KOPT-K1 (cell line): ENCODE measurements at regions not wholly inside any gene's neighbourhood (a gene's known extent, or its start where the extent isn't known, plus 50 kb on each side); places are given as distances from the start of the nearest gene placed in this dataset.
"Not testable (repeated sequence)": the region's sequence is repeated elsewhere in the genome, so short reads cannot be mapped to it uniquely, and the experiment has no call there.

Experiments
- H3K27ac ChIP-seq: fragments of 200-600 bp; sonication (generic); 2 replicates; pipeline ENCODE4 v1.5.1; 2016; ENCODE audit warnings: antibody characterized with exemption, mild to moderate bottlenecking, low read depth, low read length; ENCODE audit not compliant: poor library complexity, severe bottlenecking
- H3K36me3 ChIP-seq: fragments of 200-600 bp; sonication (generic); 2 replicates; pipeline ENCODE4 v1.5.1; 2017; ENCODE audit warnings: antibody characterized with exemption, mild to moderate bottlenecking, low read length, moderate library complexity; ENCODE audit not compliant: insufficient read depth
- H3K9me3 ChIP-seq: fragments of 200-600 bp; sonication (generic); 2 replicates; pipeline ENCODE4 v1.5.1; 2017; ENCODE audit warnings: antibody characterized with exemption, low read length, mild to moderate bottlenecking; ENCODE audit not compliant: insufficient read depth, poor library complexity, severe bottlenecking

DNA sequence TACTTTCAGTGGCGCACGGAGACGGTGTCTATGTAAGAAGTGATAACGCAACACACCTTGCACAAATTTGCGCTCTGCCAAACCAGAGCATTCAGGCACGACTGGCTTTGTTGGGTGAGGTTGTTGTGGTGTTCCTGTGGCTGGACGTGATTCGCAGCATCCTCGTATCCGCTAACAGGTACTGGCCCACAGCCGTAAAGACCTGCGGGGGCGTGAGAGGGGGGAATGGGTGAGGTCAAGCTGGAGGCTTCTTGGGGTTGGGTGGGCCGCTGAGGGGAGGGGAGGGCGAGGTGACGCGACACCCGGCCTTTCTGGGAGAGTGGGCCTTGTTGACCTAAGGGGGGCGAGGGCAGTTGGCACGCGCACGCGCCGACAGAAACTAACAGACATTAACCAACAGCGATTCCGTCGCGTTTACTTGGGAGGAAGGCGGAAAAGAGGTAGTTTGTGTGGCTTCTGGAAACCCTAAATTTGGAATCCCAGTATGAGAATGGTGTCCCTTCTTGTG is 510.9 kb downstream of the KCNJ18 start:
- Histone ChIP-seq H3K27ac (no peak overlapping the region), H3K36me3 (no peaks in the 10 kb centered on the region), H3K9me3 (peaks cover 15% of the 10 kb centered on the region)

DNA sequence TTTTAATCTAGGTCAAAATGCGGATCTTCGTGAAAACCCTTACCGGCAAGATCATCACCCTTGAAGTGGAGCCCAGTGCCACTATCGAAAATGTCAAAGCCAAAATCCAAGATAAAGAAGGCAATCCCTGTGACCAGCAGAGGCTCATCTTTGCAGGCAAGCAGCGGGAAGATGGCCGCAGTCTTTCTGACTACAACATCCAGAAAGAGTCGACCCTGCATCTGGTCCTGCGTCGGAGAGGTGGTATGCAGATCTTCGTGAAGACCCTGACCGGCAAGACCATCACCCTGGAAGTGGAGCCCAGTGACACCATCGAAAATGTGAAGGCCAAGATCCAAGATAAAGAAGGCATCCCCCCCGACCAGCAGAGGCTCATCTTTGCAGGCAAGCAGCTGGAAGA is 511.8 kb downstream of the KCNJ18 start:
- peaks cover 15% of the 10 kb centered on the region for H3K9me3 ChIP-seq
- not testable (repeated sequence) for H3K27ac ChIP-seq, H3K36me3 ChIP-seq

DNA sequence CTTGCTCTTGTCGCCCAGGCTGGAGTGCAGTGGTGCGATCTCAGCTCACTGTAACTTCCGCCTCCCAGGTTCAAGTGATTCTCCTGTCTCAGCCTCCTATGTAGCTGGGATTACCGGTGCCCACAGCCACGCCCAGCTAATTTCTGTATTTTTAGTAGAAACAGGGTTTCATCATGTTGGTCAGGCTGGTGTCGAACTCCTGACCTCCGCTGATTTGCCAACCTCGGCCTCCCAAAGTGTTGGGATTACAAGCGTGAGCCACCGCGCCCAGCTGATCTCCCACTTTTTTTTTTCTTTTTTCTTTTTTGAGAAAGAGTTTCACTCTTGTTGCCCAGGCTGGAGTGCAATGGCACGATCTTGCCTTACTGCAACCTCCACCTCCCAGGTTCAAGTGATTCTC is 517.9 kb downstream of the KCNJ18 start:
- not testable (repeated sequence) for H3K27ac ChIP-seq, H3K36me3 ChIP-seq, H3K9me3 ChIP-seq

DNA sequence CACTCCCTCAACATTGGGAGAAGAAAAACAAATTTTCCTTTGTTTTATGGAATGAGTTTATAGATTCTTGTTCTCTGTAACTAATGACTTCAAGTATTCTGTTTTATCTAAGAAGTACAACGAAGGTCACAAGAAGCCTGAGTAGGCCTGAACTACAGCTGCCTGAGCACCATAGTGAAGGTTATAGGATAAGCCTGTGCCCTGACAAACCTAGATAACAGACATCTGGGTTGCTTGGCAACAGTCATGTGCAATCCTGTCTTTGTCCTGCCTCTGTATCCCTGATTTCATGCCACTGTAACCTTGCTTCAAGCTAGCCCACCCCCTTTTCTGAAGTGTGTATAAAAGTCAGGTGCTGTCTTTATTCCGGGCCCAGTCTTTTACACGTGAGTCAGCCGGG is 520.8 kb downstream of the KCNJ18 start:
- not testable (repeated sequence) for H3K36me3 ChIP-seq, H3K27ac ChIP-seq, H3K9me3 ChIP-seq

DNA sequence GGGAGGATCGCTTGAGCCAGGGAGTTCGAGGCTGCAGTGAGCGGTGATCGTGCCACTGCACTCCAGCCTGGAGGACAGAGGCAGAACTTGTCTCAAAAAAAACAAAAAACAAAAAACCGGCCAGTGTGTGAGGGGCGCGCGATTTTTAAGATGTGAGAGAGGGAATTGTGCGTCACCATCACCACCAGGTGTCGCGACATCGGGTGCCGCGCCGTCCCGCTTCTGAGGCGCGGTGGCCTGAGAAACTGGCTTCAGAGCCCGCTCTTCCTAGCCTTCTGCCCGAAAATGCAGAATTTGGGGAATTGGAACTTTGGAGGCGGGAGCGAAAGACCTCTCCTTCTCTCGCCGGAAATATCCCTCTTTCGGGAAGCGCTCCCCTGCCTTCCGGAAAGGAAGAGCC is 524.8 kb downstream of the KCNJ18 start:
- no peaks in the 10 kb centered on the region for H3K36me3 ChIP-seq
- H3K27ac ChIP-seq: no peak overlapping the region
- peaks cover 8% of the 10 kb centered on the region for H3K9me3 ChIP-seq

DNA sequence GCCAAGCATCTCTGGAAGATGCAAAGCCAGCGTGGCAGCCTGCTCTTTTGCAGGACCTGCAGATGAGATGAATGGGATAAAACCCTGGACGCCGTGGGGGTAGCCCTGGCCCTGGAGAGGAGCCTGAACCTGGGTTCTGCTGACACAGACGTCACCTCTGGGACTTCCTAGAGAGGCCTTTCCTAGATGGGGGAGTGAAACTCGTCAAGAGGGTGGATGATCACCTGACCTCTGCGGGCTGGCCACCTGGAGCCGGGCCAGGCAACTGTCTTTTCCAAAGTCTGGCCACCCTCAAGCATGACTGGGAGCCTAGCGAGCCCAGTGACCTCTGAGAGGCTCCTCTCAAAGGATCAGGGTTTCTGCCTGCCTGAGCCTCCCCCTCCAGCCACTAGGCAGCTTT is 529.0 kb downstream of the KCNJ18 start:
- Histone ChIP-seq H3K9me3 (peaks cover 8% of the 10 kb centered on the region), H3K36me3 (no peaks in the 10 kb centered on the region)

DNA sequence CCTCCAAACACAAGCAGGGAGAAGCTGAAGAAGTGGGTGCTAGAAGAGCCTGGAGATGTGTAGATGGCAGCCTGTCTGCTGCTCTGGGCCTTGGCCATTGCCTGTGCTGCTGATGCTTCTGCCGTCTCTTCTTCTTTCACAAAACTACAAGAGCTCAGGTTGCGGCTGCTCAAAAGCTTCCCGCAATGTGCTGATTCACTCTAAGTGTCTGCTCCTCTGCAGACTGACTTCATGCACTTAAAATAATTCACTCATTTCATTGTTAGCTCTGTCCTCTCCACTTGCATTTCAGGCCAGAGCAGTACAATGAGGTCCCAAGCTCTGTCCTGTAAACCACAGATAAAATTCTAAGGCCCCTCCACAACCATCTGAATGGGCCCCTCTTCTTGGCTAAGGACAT is 534.2 kb downstream of the KCNJ18 start:
- not testable (repeated sequence) for H3K27ac ChIP-seq, H3K36me3 ChIP-seq

More for the DNA sequence above, 529.0 kb downstream of the KCNJ18 start:
- H3K27ac ChIP-seq: no peak overlapping the region

DNA sequence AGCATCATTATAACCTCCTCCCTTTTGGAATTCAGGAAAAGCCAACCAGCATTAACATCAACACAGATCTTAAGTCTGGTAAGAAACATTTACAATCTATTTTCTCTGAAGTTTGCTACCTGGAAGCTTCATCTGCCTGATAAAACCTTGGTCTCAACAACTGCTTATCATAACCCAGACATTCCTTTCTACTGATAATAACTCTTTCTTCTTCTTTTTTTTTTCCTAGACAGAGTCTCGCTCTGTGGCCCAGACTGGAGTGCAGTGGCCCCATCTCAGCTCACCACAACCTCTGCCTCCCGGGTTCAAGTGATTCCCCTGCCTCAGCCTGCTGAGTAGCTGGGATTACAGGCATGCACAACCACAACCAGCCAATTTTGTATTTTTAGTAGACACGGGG is 534.6 kb downstream of the KCNJ18 start:
- not testable (repeated sequence) for H3K36me3 ChIP-seq, H3K27ac ChIP-seq, H3K9me3 ChIP-seq

More for the DNA sequence above, 534.2 kb downstream of the KCNJ18 start:
- not testable (repeated sequence) for H3K9me3 ChIP-seq

DNA sequence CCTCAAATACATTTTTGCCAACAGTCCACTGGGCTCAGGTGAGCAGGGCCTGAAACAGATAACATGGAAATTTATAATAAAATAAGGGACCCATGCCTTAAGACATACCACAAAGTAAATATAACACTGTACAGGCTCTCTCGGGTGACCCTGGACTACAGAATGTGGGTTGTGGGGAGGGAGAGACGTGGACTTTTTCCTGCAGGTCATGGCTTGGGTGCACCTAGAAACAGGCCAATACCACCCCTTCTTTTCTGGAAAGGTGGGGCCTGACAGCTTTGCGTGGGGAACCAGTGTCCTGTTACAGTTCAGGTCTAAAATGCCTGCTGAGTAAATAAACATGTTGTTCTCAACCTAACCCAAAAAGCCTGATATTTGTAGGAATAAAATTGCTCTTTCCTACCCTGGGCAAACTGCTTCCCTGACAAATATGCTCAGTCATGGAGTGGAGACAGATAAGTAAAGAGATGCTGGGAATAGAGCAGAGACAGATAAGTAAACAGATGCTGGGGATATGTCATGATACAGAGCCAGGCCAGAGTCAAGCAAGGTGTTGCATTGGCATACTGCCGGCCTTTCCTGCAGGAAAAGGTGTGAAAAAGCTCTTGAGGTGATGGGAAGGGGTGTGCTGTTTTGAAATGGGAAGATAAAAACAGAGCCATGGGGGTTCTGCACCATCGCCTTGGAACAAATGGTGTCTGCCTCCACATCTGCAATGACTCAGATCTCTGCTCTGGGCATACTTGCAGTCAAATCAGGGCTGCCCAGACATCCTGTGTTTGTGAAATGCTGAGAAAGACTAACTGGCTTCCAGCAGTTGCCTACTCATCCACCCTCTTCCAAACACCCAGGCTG is 535.6 kb downstream of the KCNJ18 start:
- not testable (repeated sequence) for H3K27ac ChIP-seq, H3K9me3 ChIP-seq, H3K36me3 ChIP-seq

DNA sequence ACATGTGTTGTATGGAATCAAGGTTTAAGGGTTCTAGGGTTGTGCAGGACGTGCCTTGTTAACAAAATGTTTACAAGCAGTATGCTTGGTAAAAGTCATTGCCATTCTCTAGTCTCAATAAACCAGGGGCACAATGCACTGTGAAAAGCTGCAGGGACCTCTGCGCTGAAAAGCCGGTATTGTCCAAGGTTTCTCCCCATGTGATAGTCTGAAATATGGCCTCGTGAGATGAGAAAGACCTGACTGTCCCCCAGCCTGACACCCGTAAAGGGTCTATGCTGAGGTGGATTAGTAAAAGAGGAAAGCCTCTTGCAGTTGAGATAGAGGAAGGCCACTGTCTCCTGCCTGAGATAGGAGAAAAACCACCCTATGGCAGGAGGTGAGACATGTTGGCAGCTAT is 537.5 kb downstream of the KCNJ18 start:
- H3K36me3 ChIP-seq, H3K9me3 ChIP-seq, H3K27ac ChIP-seq: not testable (repeated sequence)

DNA sequence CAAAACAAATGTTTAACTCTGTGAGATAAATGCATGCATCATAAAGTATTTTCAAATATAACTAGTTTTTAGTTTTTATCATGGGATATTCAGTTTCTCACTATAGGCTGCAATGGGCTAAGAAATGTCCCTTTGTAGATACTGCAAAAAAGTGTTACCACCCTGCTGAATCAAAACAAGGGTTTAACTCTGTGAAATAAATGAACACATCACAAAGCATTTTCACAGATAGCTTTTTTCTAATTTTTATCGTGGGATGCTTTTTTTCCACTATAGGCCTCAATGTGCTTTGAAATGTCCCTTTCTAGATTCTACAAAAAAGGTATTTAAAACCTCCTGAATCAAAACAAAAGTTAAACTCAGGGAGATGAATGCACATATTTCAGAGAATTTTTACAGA is 541.1 kb downstream of the KCNJ18 start:
- Histone ChIP-seq H3K27ac (no peak overlapping the region), H3K9me3 (peaks cover 4% of the 10 kb centered on the region), H3K36me3 (no peaks in the 10 kb centered on the region)

DNA sequence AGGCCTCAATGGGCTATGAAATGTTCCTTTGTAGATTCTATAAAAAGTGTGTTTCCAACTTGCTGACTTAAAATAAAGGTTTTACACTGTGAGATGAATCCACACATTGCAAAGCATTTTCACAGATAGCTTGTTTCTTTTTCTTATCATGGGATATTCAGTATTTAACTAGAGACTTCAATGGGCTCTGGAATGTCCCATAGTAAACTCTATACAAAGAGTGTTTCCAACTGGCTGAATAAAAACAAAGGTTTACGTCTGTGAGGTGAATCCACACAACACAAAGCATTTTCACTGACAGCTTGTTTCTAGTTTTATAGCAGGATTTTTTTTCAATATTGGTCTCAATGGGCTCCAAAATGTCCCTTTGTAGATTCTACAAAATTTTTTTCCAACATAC is 550.1 kb downstream of the KCNJ18 start:
- H3K27ac ChIP-seq: no peak overlapping the region
- no peaks in the 10 kb centered on the region for H3K9me3 ChIP-seq
- H3K36me3 ChIP-seq: no peaks in the 10 kb centered on the region

DNA sequence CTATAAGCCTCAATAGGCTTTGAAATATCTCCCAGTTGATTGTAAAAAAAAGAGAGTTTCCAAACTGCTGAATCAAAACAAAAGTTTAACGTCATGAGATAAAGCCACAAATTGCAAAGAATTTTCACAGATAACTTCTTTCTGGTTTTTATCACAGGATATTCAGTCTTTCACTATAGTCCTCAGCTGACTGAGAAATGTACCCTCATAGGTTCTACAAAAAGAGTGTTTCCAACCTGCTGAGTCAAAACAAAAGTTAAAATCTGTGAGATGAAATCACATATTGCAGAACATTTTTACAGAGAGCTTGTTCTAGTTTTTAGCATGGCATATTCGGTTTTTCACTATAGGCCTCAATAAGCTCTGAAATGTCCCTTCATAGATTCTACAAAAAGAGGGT is 559.2 kb downstream of the KCNJ18 start:
- H3K36me3 ChIP-seq: no peaks in the 10 kb centered on the region
- no peaks in the 10 kb centered on the region for H3K9me3 ChIP-seq
- no peak overlapping the region for H3K27ac ChIP-seq

DNA sequence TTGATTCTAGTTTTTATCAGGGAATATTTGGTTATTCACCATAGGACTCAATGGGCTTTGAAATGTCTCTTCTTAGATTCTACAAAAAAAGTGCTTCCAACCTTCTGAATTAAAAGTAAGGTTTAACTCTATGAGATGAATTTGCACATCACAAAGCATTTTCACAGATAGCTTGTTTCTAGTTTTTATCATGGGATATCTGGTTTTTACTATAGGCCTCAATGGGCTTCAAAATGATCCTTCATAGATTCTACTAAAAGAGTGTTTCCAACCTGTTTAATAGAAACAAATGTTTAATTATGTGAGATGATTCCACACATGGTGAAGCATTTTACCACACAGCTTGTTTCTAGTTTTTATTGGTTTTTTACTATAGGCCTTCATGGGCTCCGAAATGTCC is 560.7 kb downstream of the KCNJ18 start:
- no peak overlapping the region for H3K27ac ChIP-seq
- no peaks in the 10 kb centered on the region for H3K9me3 ChIP-seq
- H3K36me3 ChIP-seq: no peaks in the 10 kb centered on the region

DNA sequence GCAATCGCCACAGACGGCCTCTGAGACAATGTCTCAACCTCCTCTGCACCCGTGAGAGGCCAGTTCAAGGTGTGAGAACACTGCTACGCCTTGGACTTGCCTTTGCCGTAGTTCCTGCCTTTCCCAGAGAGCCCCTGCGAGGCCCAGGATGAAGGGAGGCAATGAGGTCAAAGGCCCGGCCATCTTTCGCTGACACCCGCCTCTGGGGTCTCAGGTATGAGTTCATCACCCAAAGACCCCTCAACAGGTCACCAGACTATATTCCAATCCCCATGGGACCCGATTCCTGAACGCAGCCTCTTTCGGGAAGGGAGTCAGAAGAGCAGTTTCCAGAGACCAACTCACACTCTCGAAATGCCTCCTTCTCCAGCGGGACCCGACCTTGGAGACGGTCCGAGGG is 573.5 kb downstream of the KCNJ18 start:
- Histone ChIP-seq H3K27ac (no peak overlapping the region), H3K36me3 (no peaks in the 10 kb centered on the region), H3K9me3 (peaks cover 32% of the 10 kb centered on the region)

DNA sequence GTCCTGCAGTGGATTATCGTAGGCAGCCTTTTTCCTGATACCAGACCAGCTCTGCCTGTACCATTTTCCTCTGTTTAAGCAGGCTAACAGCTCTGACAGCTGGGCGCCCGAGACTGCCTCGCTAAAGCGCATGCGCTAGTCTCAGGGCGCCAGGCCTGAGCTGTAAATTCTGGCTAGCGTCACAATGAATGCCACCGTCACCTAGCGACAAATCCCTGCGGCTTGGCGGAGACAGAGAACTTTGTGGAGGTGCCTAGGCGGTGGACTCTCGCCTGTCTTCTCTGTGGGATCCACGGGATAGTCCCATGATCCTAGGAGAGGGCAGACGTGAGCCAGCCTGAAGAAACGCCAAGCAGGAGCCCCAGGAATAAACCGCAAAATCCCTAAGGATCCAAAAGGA is 573.9 kb downstream of the KCNJ18 start:
- peaks cover 34% of the 10 kb centered on the region for H3K9me3 ChIP-seq
- no peaks in the 10 kb centered on the region for H3K36me3 ChIP-seq
- no peak overlapping the region for H3K27ac ChIP-seq
